ENCODE measurements at regions not wholly inside any gene's neighbourhood (a gene's known extent, or its start where the extent isn't known, plus 50 kb on each side); places are given as distances from the start of the nearest gene placed in this dataset.

DNA sequence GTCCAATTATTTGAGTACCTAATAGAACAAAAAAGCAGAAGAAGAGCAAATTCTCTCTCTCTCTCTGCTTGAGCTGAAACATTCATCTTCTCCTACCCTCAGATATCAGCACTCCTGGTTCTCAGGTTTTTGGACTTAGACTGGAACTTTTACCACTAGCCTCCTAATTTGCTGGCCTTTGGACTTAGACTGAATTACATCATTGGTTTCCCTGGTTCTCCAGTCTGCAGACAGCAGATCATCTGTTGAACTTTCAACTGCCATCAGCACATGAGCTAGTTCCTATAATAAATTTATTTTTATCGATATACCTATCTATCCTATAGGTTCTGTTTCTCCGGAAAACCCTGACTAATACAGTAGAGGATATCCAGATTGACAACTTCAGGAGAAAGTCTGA lies 208.9 kb upstream of the GAS1 start:
- H3K4me3 ChIP-seq (ENCODE audit: low read depth, low read length) = no peak overlapping the region
- TF ChIP-seq CTCF (conservative IDR thresholded peaks at IDR 0.05; ENCODE audit: low read depth, low read length) = no peak
- no peak for DNase-seq (ENCODE audit: low read depth)

GRCh38 chr9:87157366-87158031 lies 210.2 kb upstream of the GAS1 start:
- no peak for DNase-seq (ENCODE audit: low read depth)
- H3K4me3 ChIP-seq (ENCODE audit: low read depth, low read length) = no peak overlapping the region
- TF ChIP-seq CTCF (conservative IDR thresholded peaks at IDR 0.05; ENCODE audit: low read depth, low read length) = no peak

- H3K4me3 ChIP-seq (ENCODE audit: low read depth, low read length) = no peak overlapping the region
- TF ChIP-seq CTCF (conservative IDR thresholded peaks at IDR 0.05; ENCODE audit: low read depth, low read length) = no peak
- DNase-seq (ENCODE audit: low read depth) = no peak
Measured at GRCh38 chr9:87158765-87159164, 211.5 kb upstream of the GAS1 start.

- H3K4me3 ChIP-seq (ENCODE audit: low read depth, low read length) = no peak overlapping the region
- peak; percentile 32 for DNase-seq (ENCODE audit: low read depth)
- no peak for TF ChIP-seq CTCF (conservative IDR thresholded peaks at IDR 0.05; ENCODE audit: low read depth, low read length)
Measured at GRCh38 chr9:87160148-87161102, 213.1 kb upstream of the GAS1 start.

DNA sequence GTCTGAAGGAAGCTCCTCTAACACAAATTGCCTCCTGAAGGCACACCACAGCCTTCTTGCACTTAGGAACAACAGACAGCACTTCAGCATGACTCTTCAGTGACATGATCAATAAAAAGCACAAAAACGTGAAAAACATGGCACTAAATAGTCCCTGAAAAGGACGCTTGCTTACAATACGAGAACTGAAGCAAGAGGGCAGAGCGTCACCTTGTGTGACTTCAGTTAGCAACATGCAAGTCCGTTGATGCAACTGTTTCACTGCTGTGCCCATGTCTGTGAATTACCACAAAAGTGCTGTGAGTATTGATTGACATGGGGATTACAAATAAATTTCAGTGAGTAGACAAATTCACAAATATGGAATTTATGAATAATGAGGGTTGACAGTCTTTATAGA lies 219.9 kb upstream of the GAS1 start:
- TF ChIP-seq CTCF (conservative IDR thresholded peaks at IDR 0.05; ENCODE audit: low read depth, low read length) = no peak
- H3K4me3 ChIP-seq (ENCODE audit: low read depth, low read length) = no peak overlapping the region
- no peak for DNase-seq (ENCODE audit: low read depth)

DNA sequence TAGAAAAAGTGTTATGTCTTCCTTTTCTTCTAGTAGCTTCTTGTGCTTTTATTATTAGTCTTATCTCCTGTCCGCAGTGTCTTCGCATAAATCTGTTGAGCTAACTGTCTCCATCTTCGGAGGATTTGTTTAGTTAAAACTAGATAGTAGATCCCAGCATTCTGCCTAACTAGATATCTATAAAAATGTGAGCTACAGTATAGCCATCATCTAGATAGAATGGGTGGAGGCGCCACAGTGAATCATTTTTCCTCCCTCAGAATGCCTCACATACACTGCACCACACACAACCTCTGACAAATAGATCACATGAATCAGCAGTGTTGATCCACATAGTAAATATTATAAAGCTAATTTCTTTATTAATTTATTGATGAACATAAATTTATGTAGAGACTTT lies 220.3 kb upstream of the GAS1 start:
- no peak for DNase-seq (ENCODE audit: low read depth)
- no peak overlapping the region for H3K4me3 ChIP-seq (ENCODE audit: low read depth, low read length)
- no peak for TF ChIP-seq CTCF (conservative IDR thresholded peaks at IDR 0.05; ENCODE audit: low read depth, low read length)

Measured in choroid plexus epithelial cell (primary cell).